ENCODE measurements at regions not wholly inside any gene's neighbourhood (a gene's known extent, or its start where the extent isn't known, plus 50 kb on each side); places are given as distances from the start of the nearest gene placed in this dataset.

DNA sequence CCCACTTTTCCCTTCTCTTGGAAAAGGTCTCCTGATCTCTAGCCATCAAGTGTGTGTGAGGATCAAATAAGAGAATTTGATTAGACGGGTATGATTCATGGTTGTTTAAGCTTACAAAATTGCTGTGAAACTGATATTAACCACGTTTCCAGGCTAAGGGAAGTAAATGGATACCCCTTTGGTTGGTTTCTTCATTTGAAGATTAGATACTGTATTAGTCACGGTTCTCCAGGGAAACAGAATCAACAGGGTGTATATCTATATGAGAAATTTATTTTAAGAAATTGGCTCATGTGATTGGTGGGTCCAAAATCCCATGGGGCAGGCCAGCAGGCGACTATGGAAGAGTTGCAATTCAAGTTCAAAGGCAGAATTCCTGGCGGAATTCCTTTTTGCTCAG, 112.7 kb upstream of the SELENOK start:
- Histone ChIP-seq H2AFZ (ENCODE audit: low read depth, low read length) (no peak overlapping the region), H4K20me1 (ENCODE audit: insufficient read depth, low read length) (no peaks in the 10 kb centered on the region), H3K4me2 (ENCODE audit: insufficient read depth, low read length) (no peak overlapping the region), H3K4me1 (ENCODE audit: insufficient read depth, low read length) (no peaks in the 10 kb centered on the region), H3K27me3 (ENCODE audit: insufficient read depth, low read length, poor library complexity) (peaks cover 3% of the 10 kb centered on the region), H3K27ac (ENCODE audit: low read length) (no peak overlapping the region), H3K79me2 (ENCODE audit: insufficient read depth, low read length) (no peaks in the 10 kb centered on the region), H3K9ac (ENCODE audit: low read depth, low read length) (no peak overlapping the region), H3K36me3 (ENCODE audit: insufficient read depth, low read length) (no peaks in the 10 kb centered on the region), H3K4me3 (ENCODE audit: low read depth in 1 of 2, low read length in 2 of 2) (no peak overlapping the region), H3K9me3 (ENCODE audit: insufficient read depth, low read length, severe bottlenecking) (no peaks in the 10 kb centered on the region)
- TF ChIP-seq CTCF (IDR thresholded peaks at IDR 0.05; ENCODE audit: borderline replicate concordance, extremely low read depth, low read length, poor library complexity, severe bottlenecking) (no peak), EZH2 (IDR thresholded peaks at IDR 0.05; ENCODE audit: borderline replicate concordance, low read depth, low read length, severe bottlenecking) (no peak)
- DNase-seq: no peak
- ATAC-seq (ENCODE audit: insufficient read depth, low read depth): no peak

GRCh38 chr3:54003136-54003535, 111.5 kb upstream of the SELENOK start:
- H3K79me2 ChIP-seq (ENCODE audit: insufficient read depth, low read length): no peaks in the 10 kb centered on the region
- H4K20me1 ChIP-seq (ENCODE audit: insufficient read depth, low read length): no peaks in the 10 kb centered on the region
- TF ChIP-seq CTCF (IDR thresholded peaks at IDR 0.05; ENCODE audit: borderline replicate concordance, extremely low read depth, low read length, poor library complexity, severe bottlenecking) (no peak), EZH2 (IDR thresholded peaks at IDR 0.05; ENCODE audit: borderline replicate concordance, low read depth, low read length, severe bottlenecking) (no peak)
- no peak overlapping the region for H3K4me2 ChIP-seq (ENCODE audit: insufficient read depth, low read length)
- peaks cover 3% of the 10 kb centered on the region for H3K27me3 ChIP-seq (ENCODE audit: insufficient read depth, low read length, poor library complexity)
- H3K9me3 ChIP-seq (ENCODE audit: insufficient read depth, low read length, severe bottlenecking): no peaks in the 10 kb centered on the region
- H3K9ac ChIP-seq (ENCODE audit: low read depth, low read length): no peak overlapping the region
- no peak overlapping the region for H3K27ac ChIP-seq (ENCODE audit: low read length)
- DNase-seq: no peak
- H3K36me3 ChIP-seq (ENCODE audit: insufficient read depth, low read length): no peaks in the 10 kb centered on the region
- no peak overlapping the region for H2AFZ ChIP-seq (ENCODE audit: low read depth, low read length)
- no peak overlapping the region for H3K4me3 ChIP-seq (ENCODE audit: low read depth in 1 of 2, low read length in 2 of 2)
- H3K4me1 ChIP-seq (ENCODE audit: insufficient read depth, low read length): no peaks in the 10 kb centered on the region
- ATAC-seq (ENCODE audit: insufficient read depth, low read depth): no peak

- H3K79me2 ChIP-seq (ENCODE audit: insufficient read depth, low read length): no peaks in the 10 kb centered on the region
- H3K36me3 ChIP-seq (ENCODE audit: insufficient read depth, low read length): no peaks in the 10 kb centered on the region
- H3K27ac ChIP-seq (ENCODE audit: low read length): no peak overlapping the region
- H2AFZ ChIP-seq (ENCODE audit: low read depth, low read length): no peak overlapping the region
- TF ChIP-seq CTCF (IDR thresholded peaks at IDR 0.05; ENCODE audit: borderline replicate concordance, extremely low read depth, low read length, poor library complexity, severe bottlenecking): no peak
- no peak for TF ChIP-seq EZH2 (IDR thresholded peaks at IDR 0.05; ENCODE audit: borderline replicate concordance, low read depth, low read length, severe bottlenecking)
- no peak for ATAC-seq (ENCODE audit: insufficient read depth, low read depth)
- no peak overlapping the region for H3K4me2 ChIP-seq (ENCODE audit: insufficient read depth, low read length)
- no peaks in the 10 kb centered on the region for H3K9me3 ChIP-seq (ENCODE audit: insufficient read depth, low read length, severe bottlenecking)
- H3K4me1 ChIP-seq (ENCODE audit: insufficient read depth, low read length): no peaks in the 10 kb centered on the region
- H3K4me3 ChIP-seq (ENCODE audit: low read depth in 1 of 2, low read length in 2 of 2): no peak overlapping the region
- peaks cover 5% of the 10 kb centered on the region for H3K27me3 ChIP-seq (ENCODE audit: insufficient read depth, low read length, poor library complexity)
- no peak for DNase-seq
- H3K9ac ChIP-seq (ENCODE audit: low read depth, low read length): no peak overlapping the region
- no peaks in the 10 kb centered on the region for H4K20me1 ChIP-seq (ENCODE audit: insufficient read depth, low read length)
Observed at GRCh38 chr3:53999725-54000124, 108.1 kb upstream of the SELENOK start.

DNA sequence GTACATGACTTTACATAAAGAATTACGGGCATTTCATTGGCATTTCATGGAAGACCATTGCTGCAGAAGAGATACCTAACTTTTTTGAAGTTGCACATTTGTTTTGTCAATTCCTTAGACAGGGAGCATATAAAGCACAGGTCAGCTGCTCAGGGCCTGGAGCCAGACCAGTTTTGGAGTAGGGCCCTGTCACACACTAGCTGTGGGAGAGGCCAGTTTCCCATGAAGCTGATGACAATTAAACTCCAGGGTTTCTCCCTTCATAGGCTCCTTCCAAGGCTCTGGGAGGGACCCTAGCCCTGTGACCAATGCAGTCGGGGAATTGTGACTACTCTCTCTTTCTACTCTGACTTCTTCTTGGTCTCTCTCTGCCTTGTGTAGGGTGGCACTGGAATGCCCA, 107.3 kb upstream of the SELENOK start:
- no peak for TF ChIP-seq EZH2 (IDR thresholded peaks at IDR 0.05; ENCODE audit: borderline replicate concordance, low read depth, low read length, severe bottlenecking)
- no peak for TF ChIP-seq CTCF (IDR thresholded peaks at IDR 0.05; ENCODE audit: borderline replicate concordance, extremely low read depth, low read length, poor library complexity, severe bottlenecking)
- Histone ChIP-seq H3K9me3 (ENCODE audit: insufficient read depth, low read length, severe bottlenecking) (no peaks in the 10 kb centered on the region), H3K79me2 (ENCODE audit: insufficient read depth, low read length) (no peaks in the 10 kb centered on the region), H3K27me3 (ENCODE audit: insufficient read depth, low read length, poor library complexity) (peaks cover 5% of the 10 kb centered on the region), H3K4me1 (ENCODE audit: insufficient read depth, low read length) (no peaks in the 10 kb centered on the region), H3K27ac (ENCODE audit: low read length) (no peak overlapping the region), H3K9ac (ENCODE audit: low read depth, low read length) (no peak overlapping the region), H3K4me2 (ENCODE audit: insufficient read depth, low read length) (no peak overlapping the region), H3K36me3 (ENCODE audit: insufficient read depth, low read length) (no peaks in the 10 kb centered on the region), H2AFZ (ENCODE audit: low read depth, low read length) (no peak overlapping the region), H4K20me1 (ENCODE audit: insufficient read depth, low read length) (no peaks in the 10 kb centered on the region), H3K4me3 (ENCODE audit: low read depth in 1 of 2, low read length in 2 of 2) (no peak overlapping the region)
- no peak for ATAC-seq (ENCODE audit: insufficient read depth, low read depth)
- no peak for DNase-seq
